Esophagus muscularis mucosa (tissue), 4 donors: ENCODE measurements at regions not wholly inside any gene's neighbourhood (a gene's known extent, or its start where the extent isn't known, plus 50 kb on each side); places are given as distances from the start of the nearest gene placed in this dataset.

ENCODE experiments used
- DNase-seq: peaks from one replicate; pipeline ENCODE4 v3.0.0-alpha.2; 2017; ENCODE audit errors: extremely low spot score
- H3K27ac ChIP-seq, 4 donors: fragments of 200-600 bp; sonication (generic); replicated peaks in 1 of 4; 1 replicate in 3 of 4; 2 replicates in 1 of 4; pipeline ENCODE4 v1.5.1; 2016 to 2019; ENCODE audit warnings: mild to moderate bottlenecking in 1 of 4
- H3K27me3 ChIP-seq, 4 donors: fragments of 200-600 bp; sonication (generic); one replicate each; pipeline versions ENCODE4 v1.5.1 to v1.6.0; 2016 to 2019
- H3K36me3 ChIP-seq, 4 donors: fragments of 200-600 bp; sonication (generic); one replicate each; pipeline ENCODE4 v1.5.1; 2016 to 2019
- H3K4me1 ChIP-seq, 4 donors: fragments of 200-600 bp; sonication (generic); one replicate each; pipeline ENCODE4 v1.5.1; 2016 to 2019
- H3K4me3 ChIP-seq, 4 donors: fragments of 200-600 bp; sonication (generic); 1 replicate in 2 of 4; 2 replicates in 2 of 4; pipeline ENCODE4 v1.5.1; 2016 to 2019; ENCODE audit warnings: mild to moderate bottlenecking in 4 of 4, moderate library complexity in 1 of 4
- H3K9me3 ChIP-seq, 4 donors: fragments of 200-600 bp; sonication (generic); 1 replicate in 3 of 4; 2 replicates in 1 of 4; pipeline ENCODE4 v1.5.1; 2016 to 2019
- CTCF ChIP-seq, 3 experiments: fragments of 200-600 bp in 2 of 3; fragments of 450-650 bp in 1 of 3; sonication (generic) in 2 of 3; IDR thresholded peaks; one replicate each; pipeline ENCODE4 v1.5.1; 2017 to 2019; ENCODE audit warnings: antibody characterized with exemption in 3 of 3, mild to moderate bottlenecking in 2 of 3, moderate library complexity in 1 of 3
- EP300 ChIP-seq: sonication (generic); formaldehyde crosslinking; IDR thresholded peaks from one replicate; pipeline ENCODE4 v1.6.1; 2017; ENCODE audit warnings: antibody characterized with exemption
- POLR2A ChIP-seq: fragments of 450-650 bp; IDR thresholded peaks from one replicate; pipeline ENCODE4 v1.6.1; 2017; ENCODE audit warnings: antibody characterized with exemption, moderate library complexity, mild to moderate bottlenecking, low read depth
- POLR2AphosphoS5 ChIP-seq, 2 donors: sonication (generic); formaldehyde crosslinking; IDR thresholded peaks; one replicate each; pipeline ENCODE4 v1.6.1; 2017; ENCODE audit warnings: antibody characterized with exemption in 2 of 2
- WGBS: methylation state at CpG from one replicate; pipeline ENCODE4 v1.1.5; 2018; 5-methylcytosine and 5-hydroxymethylcytosine counted together
- intact Hi-C: fragments of 100-400 bp; cut with DNase I; formaldehyde crosslinking; loops from one replicate; pipeline ENCODE4 v1.15.1; 2023

- WGBS: 61% methylated on average over 2 of the region's 2 CpGs
- H3K4me3 ChIP-seq: no peak overlapping the region
- no peak for DNase-seq
- H3K27ac ChIP-seq: no peak overlapping the region
- H3K36me3 ChIP-seq: no peaks in the 10 kb centered on the region
- intact Hi-C loops: no loop called here
- no peak for TF ChIP-seq POLR2A
- TF ChIP-seq POLR2AphosphoS5 (IDR thresholded peaks at IDR 0.05): no peak
- TF ChIP-seq EP300: no peak
- no peak for TF ChIP-seq CTCF (IDR thresholded peaks at IDR 0.05)
- H3K27me3 ChIP-seq: no peaks in the 10 kb centered on the region
- H3K9me3 ChIP-seq: peaks cover 0 to 6% (median 0%) of the 10 kb centered on the region in 4 donors
- no peaks in the 10 kb centered on the region for H3K4me1 ChIP-seq
These were observed 982.3 kb upstream of the DDX18 start for GRCh38 chr2:116832148-116832547.

- H3K4me3 ChIP-seq: no peak overlapping the region
- no peak for TF ChIP-seq CTCF (IDR thresholded peaks at IDR 0.05)
- no peak for TF ChIP-seq EP300
- no peak for TF ChIP-seq POLR2AphosphoS5 (IDR thresholded peaks at IDR 0.05)
- no peak for TF ChIP-seq POLR2A
- no peak for DNase-seq
- H3K4me1 ChIP-seq: no peaks in the 10 kb centered on the region
- H3K27ac ChIP-seq: no peak overlapping the region
- no peaks in the 10 kb centered on the region for H3K36me3 ChIP-seq
- 76% methylated on average over 3 of the region's 3 CpGs for WGBS
- intact Hi-C loops: no loop called here
- H3K9me3 ChIP-seq: peaks cover 0 to 6% (median 0%) of the 10 kb centered on the region in 4 donors
- no peaks in the 10 kb centered on the region for H3K27me3 ChIP-seq
These were observed 981.4 kb upstream of the DDX18 start for GRCh38 chr2:116833052-116833451.

GRCh38 chr2:116842164-116842563, 972.3 kb upstream of the DDX18 start:
- 51% methylated on average over 4 of the region's 5 CpGs for WGBS
- Histone ChIP-seq H3K36me3 (no peaks in the 10 kb centered on the region), H3K27ac (no peak overlapping the region), H3K4me1 (no peaks in the 10 kb centered on the region), H3K4me3 (no peak overlapping the region), H3K27me3 (no peaks in the 10 kb centered on the region), H3K9me3 (no peaks in the 10 kb centered on the region)
- no peak for TF ChIP-seq CTCF (IDR thresholded peaks at IDR 0.05)
- no peak for TF ChIP-seq POLR2AphosphoS5 (IDR thresholded peaks at IDR 0.05)
- no peak for TF ChIP-seq EP300
- TF ChIP-seq POLR2A: no peak
- DNase-seq: no peak
- intact Hi-C loops: no loop called here

GRCh38 chr2:116859708-116860107, 954.8 kb upstream of the DDX18 start:
- TF ChIP-seq CTCF (IDR thresholded peaks at IDR 0.05): no peak
- no peak for TF ChIP-seq EP300
- H3K27me3 ChIP-seq: no peaks in the 10 kb centered on the region
- intact Hi-C loops: no loop called here
- no peak overlapping the region for H3K4me3 ChIP-seq
- H3K36me3 ChIP-seq: no peaks in the 10 kb centered on the region
- no peak overlapping the region for H3K27ac ChIP-seq
- WGBS: 82% methylated on average over 4 of the region's 4 CpGs
- no peak for DNase-seq
- no peaks in the 10 kb centered on the region for H3K4me1 ChIP-seq
- H3K9me3 ChIP-seq: peaks cover 0 to 24% (median 16%) of the 10 kb centered on the region in 4 donors

- intact Hi-C loops: no loop called here
- H3K27me3 ChIP-seq: no peaks in the 10 kb centered on the region
- no peak for TF ChIP-seq EP300
- no peak for TF ChIP-seq POLR2A
- no peak for TF ChIP-seq POLR2AphosphoS5 (IDR thresholded peaks at IDR 0.05)
- TF ChIP-seq CTCF (IDR thresholded peaks at IDR 0.05): no peak
- no peak overlapping the region for H3K27ac ChIP-seq
- no peaks in the 10 kb centered on the region for H3K4me1 ChIP-seq
- WGBS: 80% methylated on average over 2 of the region's 5 CpGs
- H3K9me3 ChIP-seq: peaks cover 0 to 5% (median 0%) of the 10 kb centered on the region in 4 donors
- H3K36me3 ChIP-seq: no peaks in the 10 kb centered on the region
- H3K4me3 ChIP-seq: no peak overlapping the region
- DNase-seq: no peak
These were observed 940.5 kb upstream of the DDX18 start for GRCh38 chr2:116874021-116874420.
